SK-N-SH treated with all-trans-retinoic acid at 6 μM for 48 hours (cell line): ENCODE measurements at regions not wholly inside any gene's neighbourhood (a gene's known extent, or its start where the extent isn't known, plus 50 kb on each side); places are given as distances from the start of the nearest gene placed in this dataset.

ENCODE experiments used
- ATAC-seq: fragments of 200-7000 bp; cut with Tn5 transposase; 3 replicates; pipeline ENCODE4 v1.9.1; 2020; ENCODE audit warnings: mild to moderate bottlenecking, moderate library complexity
- ARNTL ChIP-seq: fragments of 450-650 bp; formaldehyde crosslinking; IDR thresholded peaks from 2 replicates; pipeline ENCODE4 v1.5.0; 2020; ENCODE audit warnings: low read depth, mild to moderate bottlenecking, moderate library complexity, borderline replicate concordance
- CREB5 ChIP-seq: fragments of 250-450 bp; sonication (Bioruptor Pico); IDR thresholded peaks from 2 replicates; pipeline ENCODE4 v1.5.1; 2020; ENCODE audit warnings: low read depth, mild to moderate bottlenecking, moderate library complexity
- CSRNP3 ChIP-seq: fragments of 250-450 bp; sonication (Bioruptor Pico); IDR thresholded peaks from 2 replicates; pipeline ENCODE4 v1.5.1; 2021; ENCODE audit warnings: mild to moderate bottlenecking, moderate library complexity
- ISL1 ChIP-seq: fragments of 250-450 bp; sonication (Bioruptor Pico); IDR thresholded peaks from 2 replicates; pipeline ENCODE4 v2.1.2; 2022; ENCODE audit warnings: mild to moderate bottlenecking, moderate library complexity
- OSR1 ChIP-seq: fragments of 250-450 bp; sonication (Bioruptor Pico); IDR thresholded peaks from 2 replicates; pipeline ENCODE4 v1.8.0; 2022; ENCODE audit warnings: moderate library complexity, mild to moderate bottlenecking, inconsistent platforms
- PATZ1 ChIP-seq: fragments of 250-450 bp; sonication (Bioruptor Pico); IDR thresholded peaks from 2 replicates; pipeline ENCODE4 v1.8.0; 2020; ENCODE audit warnings: mild to moderate bottlenecking, moderate library complexity, borderline replicate concordance
- PPARA ChIP-seq: fragments of 250-450 bp; sonication (Bioruptor Pico); IDR thresholded peaks from 2 replicates; pipeline ENCODE4 v1.5.0; 2020; ENCODE audit warnings: mild to moderate bottlenecking, borderline replicate concordance
- SNAI2 ChIP-seq: fragments of 250-450 bp; sonication (Bioruptor Pico); IDR thresholded peaks from 2 replicates; pipeline ENCODE4 v1.5.0; 2020; ENCODE audit warnings: mild to moderate bottlenecking, moderate library complexity
- TOX ChIP-seq: fragments of 250-450 bp; sonication (Bioruptor Pico); IDR thresholded peaks from 2 replicates; pipeline ENCODE4 v1.8.0; 2021; ENCODE audit warnings: mild to moderate bottlenecking, moderate library complexity, borderline replicate concordance
- TSHZ2 ChIP-seq: fragments of 250-450 bp; sonication (Bioruptor Pico); IDR thresholded peaks from 2 replicates; pipeline ENCODE4 v1.5.0; 2020; ENCODE audit warnings: mild to moderate bottlenecking, moderate library complexity
- ZC3H10 ChIP-seq: fragments of 250-450 bp; sonication (Bioruptor Pico); IDR thresholded peaks from 2 replicates; pipeline ENCODE4 v1.5.1; 2021; ENCODE audit warnings: mild to moderate bottlenecking, moderate library complexity
- ZFP3 ChIP-seq: fragments of 250-450 bp; sonication (Bioruptor Pico); IDR thresholded peaks from 2 replicates; pipeline ENCODE4 v1.5.0; 2020; ENCODE audit warnings: mild to moderate bottlenecking, moderate library complexity
- ZFP30 ChIP-seq: fragments of 450-650 bp; formaldehyde crosslinking; IDR thresholded peaks from 2 replicates; pipeline ENCODE4 v1.5.0; 2022; ENCODE audit warnings: mild to moderate bottlenecking, moderate library complexity
- ZNF70 ChIP-seq: fragments of 450-650 bp; formaldehyde crosslinking; IDR thresholded peaks from 2 replicates; pipeline ENCODE4 v1.5.0; 2020; ENCODE audit warnings: mild to moderate bottlenecking, moderate library complexity
- ZNF8 ChIP-seq: fragments of 450-650 bp; formaldehyde crosslinking; IDR thresholded peaks from 2 replicates; pipeline ENCODE4 v1.5.0; 2020; ENCODE audit warnings: mild to moderate bottlenecking, moderate library complexity
- TF ChIP-seq, protein P1 (sequence below): fragments of 250-450 bp; sonication (Bioruptor Pico); IDR thresholded peaks from 2 replicates; pipeline ENCODE4 v1.8.0; 2021; ENCODE audit warnings: low read depth, mild to moderate bottlenecking, moderate library complexity, borderline replicate concordance

- TF ChIP-seq ZFP3: no peak
- no peak for TF ChIP-seq CREB5 (CRISPR knock-in tag)
- no peak for TF ChIP-seq CSRNP3 (CRISPR knock-in tag)
- no peak for ATAC-seq
Observed at GRCh38 chr2:136057802-136058140, 60.2 kb downstream of the CXCR4 start.

- TF ChIP-seq PATZ1 (CRISPR knock-in tag) (no peak), PPARA (CRISPR knock-in tag) (no peak), SNAI2 (no peak), TSHZ2 (CRISPR knock-in tag) (no peak), ARNTL (no peak)
- ATAC-seq: no peak
Observed at GRCh38 chr2:136057023-136057801, 60.7 kb downstream of the CXCR4 start.

- TF ChIP-seq ZNF70 (CRISPR knock-in tag) (no peak), TOX (CRISPR knock-in tag) (no peak), OSR1 (CRISPR knock-in tag) (no peak), SNAI2 (no peak), CSRNP3 (CRISPR knock-in tag) (no peak), ZFP3 (no peak), ISL1 (CRISPR knock-in tag) (no peak), ZFP30 (CRISPR knock-in tag) (no peak), ZC3H10 (no peak), ARNTL (no peak), ZNF8 (no peak), PATZ1 (CRISPR knock-in tag) (no peak)
- TF ChIP-seq, protein P1, sequence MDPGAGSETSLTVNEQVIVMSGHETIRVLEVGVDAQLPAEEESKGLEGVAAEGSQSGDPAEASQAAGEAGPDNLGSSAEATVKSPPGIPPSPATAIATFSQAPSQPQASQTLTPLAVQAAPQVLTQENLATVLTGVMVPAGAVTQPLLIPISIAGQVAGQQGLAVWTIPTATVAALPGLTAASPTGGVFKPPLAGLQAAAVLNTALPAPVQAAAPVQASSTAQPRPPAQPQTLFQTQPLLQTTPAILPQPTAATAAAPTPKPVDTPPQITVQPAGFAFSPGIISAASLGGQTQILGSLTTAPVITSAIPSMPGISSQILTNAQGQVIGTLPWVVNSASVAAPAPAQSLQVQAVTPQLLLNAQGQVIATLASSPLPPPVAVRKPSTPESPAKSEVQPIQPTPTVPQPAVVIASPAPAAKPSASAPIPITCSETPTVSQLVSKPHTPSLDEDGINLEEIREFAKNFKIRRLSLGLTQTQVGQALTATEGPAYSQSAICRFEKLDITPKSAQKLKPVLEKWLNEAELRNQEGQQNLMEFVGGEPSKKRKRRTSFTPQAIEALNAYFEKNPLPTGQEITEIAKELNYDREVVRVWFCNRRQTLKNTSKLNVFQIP (CRISPR knock-in tag): no peak
- ATAC-seq: no peak
Observed at GRCh38 chr2:136055929-136056688, 61.8 kb downstream of the CXCR4 start.
